HG03521 (cell line): ENCODE measurements at regions not wholly inside any gene's neighbourhood (a gene's known extent, or its start where the extent isn't known, plus 50 kb on each side); places are given as distances from the start of the nearest gene placed in this dataset.
"Not testable (repeated sequence)": the region's sequence is repeated elsewhere in the genome, so short reads cannot be mapped to it uniquely, and the experiment has no call there.

Source experiments
- ATAC-seq: cut with Tn5 transposase; IDR thresholded peaks from one replicate; pipeline ENCODE4 v1.9.1; 2021; ENCODE audit warnings: mild to moderate bottlenecking, moderate library complexity; ENCODE audit not compliant: unreplicated experiment

DNA sequence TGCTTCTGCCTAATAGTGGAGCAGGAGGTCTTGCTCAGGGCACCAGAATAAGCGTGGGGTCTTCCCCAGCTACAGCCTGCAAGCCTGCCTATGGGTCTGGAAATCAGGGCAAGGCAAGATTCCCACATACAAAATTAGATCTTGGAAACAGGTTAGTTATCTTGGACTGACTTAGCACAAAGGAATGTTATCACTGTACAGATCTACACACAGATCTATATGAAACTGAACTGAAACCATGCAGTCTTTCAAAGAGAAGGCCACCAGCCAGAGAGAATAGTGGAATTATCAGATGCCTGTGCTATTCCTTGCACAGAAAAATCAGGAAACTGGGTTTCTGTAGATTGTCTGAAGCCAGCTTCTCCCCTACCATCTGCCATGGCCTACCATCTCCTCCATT is 585.7 kb downstream of the ACTL7B start:
- no peak for ATAC-seq

DNA sequence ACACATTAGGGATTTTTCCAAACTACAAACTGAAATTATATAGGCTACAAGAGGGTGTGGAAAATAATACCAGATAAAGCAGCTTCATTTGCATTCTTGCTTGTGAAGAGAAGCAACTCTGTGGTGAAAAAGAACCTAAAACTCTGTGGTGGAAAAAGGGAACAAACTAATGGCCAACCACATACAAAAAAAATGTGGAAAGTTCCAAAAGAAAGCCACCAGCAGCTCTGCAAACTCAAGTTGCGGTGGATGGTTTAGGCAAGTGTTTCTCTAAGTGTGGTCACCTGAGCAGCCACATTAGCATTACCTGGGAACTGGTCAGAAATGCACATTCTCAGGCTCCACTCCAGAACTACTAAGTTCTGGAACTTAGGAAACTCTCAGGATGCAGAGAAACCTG is 586.4 kb downstream of the ACTL7B start:
- no peak for ATAC-seq

DNA sequence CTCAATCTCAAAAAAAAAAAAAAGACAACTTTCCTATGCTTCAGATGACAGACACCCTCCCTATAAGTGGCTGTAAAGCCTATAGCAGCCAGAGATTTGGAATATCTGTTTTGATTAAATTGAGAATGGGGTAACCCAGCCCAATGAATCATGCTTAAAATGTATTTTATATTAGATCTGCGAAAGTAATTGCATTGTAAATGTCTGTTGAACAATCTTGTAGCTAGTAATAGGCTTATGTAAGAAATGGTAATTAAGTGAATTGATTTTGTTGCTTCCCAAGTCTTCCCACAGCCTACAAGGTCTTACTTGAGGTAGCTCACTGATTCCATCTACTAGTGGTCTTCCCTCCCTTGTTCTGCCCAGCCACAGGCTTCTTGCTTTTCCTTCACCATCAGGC is 590.7 kb downstream of the ACTL7B start:
- ATAC-seq: no peak

DNA sequence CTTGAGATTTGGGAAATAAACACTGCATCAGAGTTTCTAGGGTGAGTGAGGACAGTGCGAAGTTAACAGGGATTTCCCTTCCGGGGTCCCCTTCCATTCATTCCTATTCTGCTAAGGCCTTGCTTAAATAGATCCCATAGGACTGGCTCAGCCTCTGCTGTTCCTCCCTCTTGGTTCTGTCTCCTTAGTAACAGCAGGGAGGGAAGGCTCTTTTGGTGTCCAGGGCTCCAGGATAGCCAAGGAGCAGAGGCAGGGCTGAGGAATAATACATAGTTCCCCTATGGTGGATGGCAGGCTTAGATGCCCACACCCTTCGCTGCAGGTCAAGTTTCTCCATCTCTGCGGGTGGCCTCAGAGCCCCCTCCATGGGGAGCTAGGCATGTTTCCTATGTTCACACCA is 591.7 kb downstream of the ACTL7B start:
- no peak for ATAC-seq

DNA sequence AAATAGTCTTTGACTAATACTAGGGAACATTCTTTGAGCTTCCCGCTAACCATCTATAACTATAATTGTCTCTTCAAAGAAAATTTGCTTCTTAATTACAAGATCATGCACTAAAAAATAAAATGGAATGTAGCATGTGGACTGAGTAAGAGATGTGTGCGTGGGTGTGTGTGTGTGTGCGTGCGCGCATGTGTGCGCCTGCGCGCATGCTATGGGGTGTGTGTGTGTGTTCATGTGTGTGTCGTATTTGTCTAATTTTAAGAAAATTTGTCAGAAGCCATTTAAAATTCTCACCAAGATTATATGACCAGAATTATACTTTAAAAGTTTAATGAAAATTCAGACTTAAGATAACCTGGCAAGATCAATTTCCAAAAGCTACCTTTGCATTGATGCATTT is 593.0 kb downstream of the ACTL7B start:
- ATAC-seq: no peak

DNA sequence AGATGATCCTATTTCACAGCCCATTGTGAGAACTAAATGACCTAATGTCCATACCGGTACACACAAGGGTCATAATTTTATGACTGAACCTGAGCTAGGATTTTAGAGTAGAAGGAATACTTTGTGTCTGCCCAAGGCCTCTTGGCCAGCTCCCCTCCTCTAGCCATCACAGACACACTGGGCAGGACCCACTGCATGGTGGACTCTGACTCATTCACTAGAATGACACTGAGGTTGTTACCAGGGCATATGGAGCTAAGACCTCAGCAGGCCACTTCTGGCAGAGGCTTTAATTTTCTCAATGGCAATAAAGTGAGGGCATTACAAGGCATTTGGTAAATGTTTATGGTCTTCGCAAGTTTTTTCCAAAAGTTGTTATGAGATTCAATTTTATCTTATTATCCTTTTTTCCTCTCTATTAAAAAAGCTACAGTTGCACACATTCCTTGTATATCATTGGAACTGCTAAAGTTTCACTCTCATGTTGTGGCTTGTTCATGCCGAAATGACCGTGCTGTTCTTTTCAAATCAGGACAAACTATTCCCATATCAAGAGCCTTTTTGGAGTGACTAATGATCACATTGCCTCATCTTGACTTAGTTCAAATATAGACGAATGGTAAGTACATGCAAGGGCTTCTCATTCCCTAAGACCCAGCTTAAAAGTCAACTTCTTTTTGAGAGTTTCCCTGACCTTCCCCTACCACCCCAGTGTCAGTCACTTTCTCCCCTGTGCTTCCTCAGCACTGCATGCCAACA is 595.7 kb downstream of the ACTL7B start:
- ATAC-seq: no peak

DNA sequence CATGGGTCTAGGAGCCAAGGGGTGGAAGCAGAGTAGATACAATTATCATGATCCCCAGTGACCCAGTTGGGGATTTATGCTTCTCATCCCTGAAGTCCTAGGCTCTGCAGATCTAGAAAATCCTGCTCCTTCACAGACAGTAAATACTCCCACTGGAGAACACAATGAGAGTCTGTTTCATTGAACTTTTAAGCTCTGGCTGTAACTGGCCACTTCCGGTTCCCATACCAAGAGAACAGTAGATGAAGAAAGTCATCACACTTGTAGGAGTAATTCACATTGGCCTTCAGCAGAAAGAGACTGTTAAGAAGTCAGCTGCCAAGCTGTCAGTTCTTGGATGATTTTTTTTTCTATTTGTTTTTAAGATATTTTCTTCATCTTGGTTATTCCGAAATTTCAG is 597.1 kb downstream of the ACTL7B start:
- no peak for ATAC-seq

DNA sequence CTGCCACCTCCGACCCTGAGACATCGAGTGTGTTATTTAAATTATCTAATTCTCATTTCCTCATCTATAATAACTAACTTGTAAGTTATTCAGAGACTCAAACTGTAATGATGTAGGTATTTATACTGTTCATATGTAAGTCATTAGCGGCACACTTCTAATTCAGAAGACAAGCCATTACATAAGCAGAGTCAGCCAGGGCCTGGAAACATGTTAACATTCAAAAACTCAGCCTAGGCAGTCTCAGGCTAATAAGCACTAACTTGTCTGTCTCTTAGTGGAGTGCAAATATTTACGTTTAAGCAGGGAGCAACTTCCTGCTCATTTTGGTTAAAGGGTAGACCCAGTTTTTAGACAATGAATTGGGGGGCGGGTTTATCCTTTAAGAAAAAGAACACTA is 598.4 kb downstream of the ACTL7B start:
- ATAC-seq: no peak

DNA sequence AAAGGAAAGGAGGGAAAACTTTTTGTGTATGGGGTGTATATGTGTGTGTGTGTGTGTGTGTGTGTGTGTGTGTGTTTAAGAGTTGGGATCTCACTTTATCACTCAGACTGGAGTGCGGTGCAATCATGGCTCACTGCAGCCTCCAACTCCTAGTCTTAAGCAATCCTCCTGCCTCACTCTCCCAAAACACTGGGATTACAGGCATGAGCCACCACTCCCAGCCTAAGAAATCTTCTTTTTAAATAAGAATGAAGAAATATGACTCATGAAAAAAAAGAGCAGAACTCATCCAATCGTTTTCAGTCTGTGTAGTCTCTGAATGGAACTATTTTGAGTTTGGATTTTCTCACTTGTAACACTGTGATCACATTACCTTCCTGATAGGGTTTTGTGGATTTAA is 601.5 kb downstream of the ACTL7B start:
- no peak for ATAC-seq

DNA sequence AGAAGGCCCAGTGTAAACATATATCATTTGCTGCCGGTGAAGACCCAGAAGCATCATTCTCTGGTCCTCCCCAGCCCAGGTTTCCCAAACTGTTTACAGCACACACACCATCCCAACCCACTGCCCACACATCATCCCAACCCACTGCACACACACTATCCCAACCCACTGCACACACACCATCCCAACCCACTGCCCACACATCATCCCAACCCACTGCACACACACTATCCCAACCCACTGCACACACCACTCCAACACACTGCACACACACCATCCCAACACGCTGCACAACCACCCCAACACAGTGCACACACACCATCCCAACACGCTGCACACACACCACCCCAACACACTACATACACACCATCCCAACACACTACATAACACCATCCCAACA is 608.4 kb downstream of the ACTL7B start:
- ATAC-seq: not testable (repeated sequence)

DNA sequence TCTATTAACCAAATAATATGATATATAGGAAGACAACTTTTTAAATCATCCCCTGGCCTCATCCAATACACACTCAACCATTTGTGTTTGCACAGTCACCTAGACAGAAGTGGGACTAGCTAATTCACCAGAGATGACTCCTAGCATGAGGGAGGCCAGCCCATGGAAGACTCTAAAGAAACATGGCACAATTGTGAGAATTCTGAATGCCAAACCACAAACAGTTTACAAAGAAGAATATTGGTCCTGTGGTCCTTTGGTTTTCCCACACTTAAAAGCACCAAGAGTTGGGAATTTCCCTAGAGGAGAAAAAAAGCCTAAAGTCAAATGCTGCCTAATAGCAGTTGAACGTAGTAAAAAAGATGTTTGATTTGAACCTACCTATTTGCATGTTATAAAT is 609.9 kb downstream of the ACTL7B start:
- no peak for ATAC-seq

DNA sequence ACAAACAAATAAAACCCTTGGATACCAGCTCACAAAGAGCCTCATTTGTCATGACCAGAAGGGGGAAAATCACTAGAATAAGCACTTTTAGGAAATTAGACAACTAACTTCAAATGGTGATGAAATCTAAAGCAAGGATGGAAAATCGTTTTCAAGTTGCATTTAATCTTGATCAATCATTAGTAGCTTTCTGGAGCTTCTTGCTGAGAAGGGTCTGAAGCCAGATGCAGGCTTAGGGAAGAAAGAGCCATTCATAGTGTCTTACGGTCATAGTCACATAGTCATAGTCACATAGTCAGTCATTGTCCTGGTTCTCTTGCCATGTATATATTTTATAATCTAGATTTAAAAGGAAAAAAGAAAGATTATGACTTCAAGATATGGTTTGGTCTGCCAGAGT is 610.5 kb downstream of the ACTL7B start:
- ATAC-seq: no peak

DNA sequence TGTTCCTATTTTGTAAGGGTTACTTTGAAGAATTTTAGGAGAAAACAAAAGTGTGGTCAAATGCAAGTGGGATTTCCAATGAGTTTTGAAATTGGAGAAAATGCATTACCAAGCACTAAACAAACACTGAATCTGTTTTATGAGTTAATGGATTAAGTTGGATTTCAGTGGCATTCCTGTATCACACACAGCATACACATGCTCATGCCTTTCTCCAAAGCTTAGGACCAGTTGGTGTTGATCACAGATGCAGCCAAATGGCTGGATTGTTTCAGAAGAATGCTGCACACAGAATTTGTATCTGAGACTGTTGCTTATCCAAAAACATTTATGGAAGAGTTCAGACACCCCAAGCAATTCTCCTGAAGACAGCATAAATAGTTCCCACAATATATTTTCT is 611.1 kb downstream of the ACTL7B start:
- ATAC-seq: no peak

DNA sequence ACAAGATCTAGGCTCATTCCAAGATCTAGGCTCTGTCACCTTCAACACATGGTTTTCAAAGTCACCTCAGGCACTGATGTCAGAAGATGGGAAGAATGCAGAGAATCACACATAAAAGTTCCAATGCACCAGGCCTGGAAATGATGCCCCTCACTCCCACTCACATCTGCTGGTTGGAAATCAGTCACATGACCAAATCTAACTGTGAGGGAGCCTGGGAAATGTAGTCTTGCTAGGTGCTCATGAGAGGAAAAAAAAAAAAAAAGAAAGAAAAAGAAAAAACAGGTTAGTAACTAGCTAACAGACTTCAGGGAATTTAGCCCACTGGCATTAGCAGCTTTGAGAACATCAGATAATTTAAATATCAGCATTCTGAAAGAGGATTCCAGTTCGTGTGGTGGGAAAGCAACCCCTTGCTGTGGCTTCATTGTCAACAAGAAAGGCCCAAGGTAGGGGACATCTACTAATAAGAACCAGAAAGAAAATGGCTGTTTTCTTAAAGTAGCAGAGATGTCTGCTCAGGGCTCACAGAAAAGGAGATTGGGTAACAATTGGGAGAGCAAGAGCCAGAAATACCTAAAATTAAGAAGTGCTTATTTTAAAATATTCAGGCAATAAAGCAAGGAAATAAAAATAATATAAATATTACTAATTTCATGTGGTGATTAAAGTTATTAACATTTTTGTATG is 614.3 kb downstream of the ACTL7B start:
- ATAC-seq: no peak

DNA sequence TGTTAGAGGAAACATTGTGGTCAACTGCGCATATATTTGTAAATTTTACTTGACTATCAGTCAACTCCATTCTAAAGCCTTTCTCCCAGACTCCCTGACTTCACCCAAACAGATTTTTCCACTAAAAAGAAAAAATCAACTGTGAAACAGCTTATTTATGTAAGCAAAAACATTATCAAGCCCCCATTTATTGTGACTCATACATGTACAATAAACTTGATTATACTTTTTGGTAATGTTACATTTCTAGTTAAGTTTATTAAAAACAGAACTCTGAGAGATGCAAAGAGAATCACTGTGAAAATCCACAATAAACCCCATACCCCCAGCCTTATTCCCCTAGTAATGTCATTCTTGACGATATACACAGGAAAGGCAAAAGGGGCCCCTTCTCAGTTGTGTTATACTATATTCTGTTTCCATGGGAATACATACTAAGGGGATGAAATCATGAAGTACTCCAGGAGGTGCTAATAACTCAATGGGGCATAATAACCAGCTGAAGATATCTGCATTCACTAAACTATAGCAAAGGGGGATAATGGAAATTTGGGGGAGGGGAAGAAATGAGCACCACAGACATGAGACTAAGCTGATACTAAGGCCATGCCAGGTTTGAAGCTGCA is 616.0 kb downstream of the ACTL7B start:
- no peak for ATAC-seq

DNA sequence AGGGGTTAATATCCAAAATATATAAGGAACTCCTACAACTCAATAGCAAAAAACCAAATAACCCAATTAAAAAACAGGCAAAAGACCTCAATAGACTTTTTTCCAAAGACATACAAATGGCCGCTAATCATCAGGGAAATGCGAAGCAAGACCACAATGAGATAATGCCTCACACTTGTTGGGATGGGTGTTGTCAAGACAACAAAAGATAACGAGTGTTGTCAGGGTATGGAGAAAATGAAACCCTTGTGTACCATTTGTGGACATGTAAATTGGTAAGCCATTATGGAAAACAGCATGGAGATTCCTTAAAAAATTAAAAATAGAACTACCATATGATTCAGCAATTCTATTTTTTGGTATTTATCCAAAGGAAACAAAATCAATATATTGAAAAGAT is 620.2 kb downstream of the ACTL7B start:
- no peak for ATAC-seq

DNA sequence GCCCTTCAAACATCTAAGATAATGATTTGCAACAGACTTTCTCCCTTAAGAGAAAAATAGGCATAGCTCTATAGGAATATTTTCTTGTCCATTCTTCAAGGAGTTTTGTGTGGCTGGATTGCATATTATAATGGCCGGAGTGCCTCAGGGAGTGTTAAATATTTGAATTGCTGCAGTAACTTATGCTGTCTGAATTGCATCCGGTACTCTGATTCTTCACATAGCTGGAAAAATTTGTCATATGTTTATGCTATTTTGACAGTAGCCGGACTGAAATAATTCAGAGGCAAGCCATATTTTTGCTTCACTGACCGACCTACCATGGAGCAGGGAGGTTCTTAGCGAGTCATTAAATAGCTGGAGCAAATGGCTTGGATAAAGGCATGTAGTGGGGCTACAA is 621.0 kb downstream of the ACTL7B start:
- ATAC-seq: no peak

DNA sequence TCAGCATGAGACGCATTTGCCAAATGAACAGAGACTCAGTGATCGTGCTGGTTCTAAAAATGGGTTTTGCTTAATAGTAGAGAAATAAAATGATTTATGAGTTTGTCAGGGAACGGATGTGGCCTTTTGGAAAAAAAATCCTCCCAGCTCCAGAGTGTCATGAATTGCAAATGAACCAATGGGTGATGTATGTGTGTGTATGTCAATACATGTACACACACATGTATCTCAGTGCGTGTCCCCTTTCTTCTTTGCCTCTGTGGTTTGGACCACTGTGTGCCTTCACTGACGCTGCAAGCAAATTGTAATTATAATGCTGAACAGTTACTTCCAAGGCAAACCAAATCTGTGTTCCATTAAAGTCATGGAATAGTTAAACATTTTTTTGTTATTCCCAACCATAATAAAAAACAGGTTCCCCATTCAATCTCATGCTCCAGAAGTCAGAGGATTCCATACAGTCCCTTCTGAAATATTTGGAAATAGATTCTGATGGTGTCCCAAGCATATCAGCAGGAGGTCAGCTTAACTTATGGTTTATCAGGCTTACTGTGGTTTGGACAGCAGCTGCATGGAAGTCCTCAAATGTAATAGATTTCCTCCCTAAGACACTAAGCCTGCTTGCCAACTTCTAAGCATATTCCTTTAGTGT is 630.5 kb downstream of the ACTL7B start:
- ATAC-seq: no peak

DNA sequence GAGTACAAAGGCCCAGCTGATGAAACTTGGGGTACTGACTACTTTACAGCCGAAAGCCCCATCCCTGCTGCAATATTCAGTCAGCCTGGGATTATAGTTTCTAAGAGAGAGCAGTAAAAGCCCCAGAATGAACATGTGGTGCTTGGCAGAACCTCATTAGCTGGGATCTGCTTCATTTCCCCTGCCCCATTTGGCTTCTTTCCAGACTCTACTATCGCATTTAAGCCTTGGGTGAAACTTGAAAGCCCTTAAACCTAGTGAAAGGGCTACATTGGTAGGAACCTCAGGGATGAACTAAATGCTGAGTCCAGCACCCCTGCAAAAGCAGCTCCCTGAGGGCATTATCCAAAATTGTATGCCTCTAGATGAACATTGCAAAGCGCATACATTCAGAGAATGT is 631.1 kb downstream of the ACTL7B start:
- no peak for ATAC-seq

DNA sequence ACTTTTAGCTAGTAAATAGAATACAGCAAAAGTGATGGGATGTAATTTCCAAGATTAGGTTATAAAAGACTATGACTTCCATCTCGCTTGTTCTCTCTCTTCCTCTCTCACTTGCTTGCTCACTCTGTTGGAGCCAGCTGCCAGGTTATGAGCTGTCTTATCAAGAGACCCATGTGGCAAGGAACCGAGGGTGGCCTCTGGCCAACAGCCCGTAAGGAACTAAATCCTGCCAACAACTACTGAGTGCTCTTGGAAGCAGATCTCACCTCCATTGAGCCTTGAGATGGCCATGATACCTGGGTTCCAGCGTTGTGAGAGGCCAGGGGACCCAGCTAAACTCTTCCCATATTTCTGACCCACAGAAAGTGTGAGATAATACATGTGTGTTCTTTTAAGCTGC is 636.1 kb downstream of the ACTL7B start:
- ATAC-seq: no peak

DNA sequence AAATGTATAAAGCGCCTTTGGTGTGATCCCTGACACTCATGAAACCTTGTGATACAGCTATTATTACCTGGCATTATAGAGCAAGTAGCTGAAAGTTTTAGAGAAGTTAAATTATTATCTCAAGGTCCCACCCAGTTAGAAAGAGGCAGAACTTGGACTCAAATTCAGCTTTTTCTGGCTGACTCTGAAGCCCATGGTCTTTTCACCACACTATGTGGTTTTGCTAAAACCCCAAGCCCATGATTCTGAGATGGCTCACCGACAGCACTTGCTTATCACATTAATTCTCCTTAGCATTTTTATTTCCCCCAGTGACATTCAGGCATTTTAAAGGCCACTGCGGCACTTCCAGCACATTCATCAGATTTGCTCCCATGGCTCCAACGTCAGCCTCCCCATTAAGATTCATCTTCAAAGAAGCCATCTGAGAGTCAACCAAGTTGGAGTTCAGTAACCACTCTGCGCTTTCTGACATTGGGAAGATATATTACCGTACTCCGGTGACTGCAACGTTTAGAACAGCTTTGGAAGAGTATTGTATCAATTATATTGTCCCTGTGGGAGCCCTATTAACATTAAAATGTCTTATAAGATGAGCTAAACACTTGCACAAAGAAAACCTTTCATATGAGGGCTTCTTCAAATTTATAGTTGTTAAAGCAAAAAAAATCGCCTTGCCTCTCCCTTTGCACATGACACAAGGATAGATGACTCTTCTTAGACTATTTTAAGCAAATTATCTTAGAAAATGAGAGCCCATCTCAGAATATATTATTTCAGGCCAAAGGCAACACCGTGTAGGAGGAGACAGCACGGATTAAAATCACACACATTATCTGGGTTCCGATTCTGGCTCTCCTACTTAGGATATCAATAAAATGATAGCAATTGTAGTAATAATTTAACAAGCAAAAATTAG is 638.1 kb downstream of the ACTL7B start:
- ATAC-seq: no peak
